Effector memory CD8-positive, alpha-beta T cell (primary cell): ENCODE measurements at regions not wholly inside any gene's neighbourhood (a gene's known extent, or its start where the extent isn't known, plus 50 kb on each side); places are given as distances from the start of the nearest gene placed in this dataset.

ENCODE experiments used
- ATAC-seq: fragments of 150-1000 bp; cut with Tn5 transposase; replicated peaks from 2 replicates; pipeline ENCODE4 v1.10.0; 2021; ENCODE audit warnings: mild to moderate bottlenecking, moderate library complexity
- DNase-seq, 3 experiments: peaks; one replicate each; pipeline ENCODE4 v3.0.0; 2021
- H3K27ac Mint-ChIP-seq, 2 donors: one replicate each; pipeline ENCODE4 v1.8.0; 2022; ENCODE audit warnings: mild to moderate bottlenecking in 2 of 2, mixed read lengths in 2 of 2, moderate library complexity in 2 of 2
- H3K27me3 Mint-ChIP-seq, 2 donors: one replicate each; pipeline ENCODE4 v1.8.0; 2022; ENCODE audit warnings: mixed read lengths in 2 of 2
- H3K36me3 Mint-ChIP-seq: one replicate; pipeline ENCODE4 v1.8.0; 2022; ENCODE audit warnings: mild to moderate bottlenecking, moderate library complexity, mixed read lengths; ENCODE audit not compliant: insufficient read depth
- H3K4me1 Mint-ChIP-seq, 2 donors: one replicate each; pipeline ENCODE4 v1.8.0; 2022; ENCODE audit warnings: low read depth in 2 of 2, mixed read lengths in 2 of 2
- H3K4me3 Mint-ChIP-seq, 2 donors: one replicate each; pipeline ENCODE4 v1.8.0; 2022; ENCODE audit warnings: mild to moderate bottlenecking in 2 of 2, mixed read lengths in 2 of 2, moderate library complexity in 2 of 2
- H3K9me3 Mint-ChIP-seq, 2 donors: one replicate each; pipeline ENCODE4 v1.8.0; 2022; ENCODE audit warnings: mixed read lengths in 2 of 2

GRCh38 chr12:18926188-18926587 lies 188.3 kb downstream of the CAPZA3 start:
- Mint-ChIP-seq H3K27me3 (peaks cover 0 to 23% of the 10 kb centered on the region in 2 donors), H3K4me3 (no peak overlapping the region), H3K4me1 (no peaks in the 10 kb centered on the region), H3K27ac (no peak overlapping the region), H3K36me3 (no peaks in the 10 kb centered on the region), H3K9me3 (peaks cover 0 to 4% of the 10 kb centered on the region in 2 donors)
- no peak for ATAC-seq
- DNase-seq, result no peak

GRCh38 chr12:18932211-18932610 lies 194.3 kb downstream of the CAPZA3 start:
- no peak overlapping the region for H3K4me3 Mint-ChIP-seq
- peaks cover 0 to 7% of the 10 kb centered on the region in 2 donors for H3K27me3 Mint-ChIP-seq
- no peak for DNase-seq
- no peak overlapping the region for H3K27ac Mint-ChIP-seq
- peaks cover 0 to 5% of the 10 kb centered on the region in 2 donors for H3K9me3 Mint-ChIP-seq
- no peaks in the 10 kb centered on the region for H3K4me1 Mint-ChIP-seq
- no peak for ATAC-seq
- H3K36me3 Mint-ChIP-seq, result no peaks in the 10 kb centered on the region

GRCh38 chr12:18932715-18933114 lies 194.8 kb downstream of the CAPZA3 start:
- H3K36me3 Mint-ChIP-seq, result no peaks in the 10 kb centered on the region
- no peak overlapping the region for H3K4me3 Mint-ChIP-seq
- H3K27me3 Mint-ChIP-seq, result peaks cover 0 to 7% of the 10 kb centered on the region in 2 donors
- peaks cover 0 to 5% of the 10 kb centered on the region in 2 donors for H3K9me3 Mint-ChIP-seq
- no peaks in the 10 kb centered on the region for H3K4me1 Mint-ChIP-seq
- H3K27ac Mint-ChIP-seq, result no peak overlapping the region
- ATAC-seq (no peak), DNase-seq (no peak)

- Mint-ChIP-seq H3K9me3 (peaks cover 0 to 2% of the 10 kb centered on the region in 2 donors), H3K36me3 (no peaks in the 10 kb centered on the region), H3K4me1 (no peaks in the 10 kb centered on the region), H3K4me3 (no peak overlapping the region), H3K27me3 (peaks cover 0 to 7% of the 10 kb centered on the region in 2 donors), H3K27ac (no peak overlapping the region)
- DNase-seq (no peak), ATAC-seq (no peak)
Observed at GRCh38 chr12:18935371-18935965, 194.1 kb upstream of the PLEKHA5 start.

- Mint-ChIP-seq H3K27me3 (peaks cover 0 to 10% of the 10 kb centered on the region in 2 donors), H3K4me3 (no peak overlapping the region), H3K36me3 (no peaks in the 10 kb centered on the region), H3K9me3 (peaks cover 0 to 2% of the 10 kb centered on the region in 2 donors), H3K27ac (no peak overlapping the region), H3K4me1 (no peaks in the 10 kb centered on the region)
- DNase-seq, result no peak
- no peak for ATAC-seq
Observed at GRCh38 chr12:18939051-18939450, 190.5 kb upstream of the PLEKHA5 start.

GRCh38 chr12:18942669-18943068 lies 186.9 kb upstream of the PLEKHA5 start:
- no peak for DNase-seq
- Mint-ChIP-seq H3K27ac (no peak overlapping the region), H3K27me3 (peaks cover 0 to 24% of the 10 kb centered on the region in 2 donors), H3K4me1 (no peaks in the 10 kb centered on the region), H3K9me3 (no peaks in the 10 kb centered on the region), H3K4me3 (no peak overlapping the region), H3K36me3 (peaks cover 3% of the 10 kb centered on the region)
- ATAC-seq, result no peak

GRCh38 chr12:18943200-18943599 lies 186.3 kb upstream of the PLEKHA5 start:
- H3K27me3 Mint-ChIP-seq, result peaks cover 0 to 24% of the 10 kb centered on the region in 2 donors
- H3K4me3 Mint-ChIP-seq, result no peak overlapping the region
- H3K27ac Mint-ChIP-seq, result no peak overlapping the region
- peaks cover 3% of the 10 kb centered on the region for H3K36me3 Mint-ChIP-seq
- DNase-seq (no peak), ATAC-seq (no peak)
- no peaks in the 10 kb centered on the region for H3K4me1 Mint-ChIP-seq
- H3K9me3 Mint-ChIP-seq, result no peaks in the 10 kb centered on the region

- DNase-seq, result no peak
- H3K4me1 Mint-ChIP-seq, result no peaks in the 10 kb centered on the region
- H3K27me3 Mint-ChIP-seq, result peaks cover 1 to 24% of the 10 kb centered on the region in 2 donors
- H3K36me3 Mint-ChIP-seq, result peaks cover 3% of the 10 kb centered on the region
- no peaks in the 10 kb centered on the region for H3K9me3 Mint-ChIP-seq
- H3K27ac Mint-ChIP-seq, result no peak overlapping the region
- H3K4me3 Mint-ChIP-seq, result no peak overlapping the region
- ATAC-seq, result no peak
Observed at GRCh38 chr12:18946106-18946505, 183.4 kb upstream of the PLEKHA5 start.

GRCh38 chr12:18951218-18951617 lies 178.3 kb upstream of the PLEKHA5 start:
- Mint-ChIP-seq H3K4me3 (no peak overlapping the region), H3K4me1 (no peaks in the 10 kb centered on the region), H3K27me3 (peaks cover 4 to 20% of the 10 kb centered on the region in 2 donors), H3K36me3 (peaks cover 3% of the 10 kb centered on the region), H3K27ac (no peak overlapping the region), H3K9me3 (no peaks in the 10 kb centered on the region)
- ATAC-seq (no peak), DNase-seq (no peak)

- no peak overlapping the region for H3K4me3 Mint-ChIP-seq
- no peaks in the 10 kb centered on the region for H3K4me1 Mint-ChIP-seq
- no peaks in the 10 kb centered on the region for H3K9me3 Mint-ChIP-seq
- DNase-seq (no peak), ATAC-seq (no peak)
- H3K36me3 Mint-ChIP-seq, result no peaks in the 10 kb centered on the region
- H3K27me3 Mint-ChIP-seq, result peaks cover 4 to 13% of the 10 kb centered on the region in 2 donors
- H3K27ac Mint-ChIP-seq, result no peak overlapping the region
Observed at GRCh38 chr12:18953505-18953904, 176.0 kb upstream of the PLEKHA5 start.

GRCh38 chr12:18955594-18955993 lies 173.9 kb upstream of the PLEKHA5 start:
- H3K4me3 Mint-ChIP-seq, result no peak overlapping the region
- H3K27me3 Mint-ChIP-seq, result peaks cover 4 to 13% of the 10 kb centered on the region in 2 donors
- H3K27ac Mint-ChIP-seq, result no peak overlapping the region
- DNase-seq (no peak), ATAC-seq (no peak)
- no peaks in the 10 kb centered on the region for H3K4me1 Mint-ChIP-seq
- no peaks in the 10 kb centered on the region for H3K36me3 Mint-ChIP-seq
- H3K9me3 Mint-ChIP-seq, result no peaks in the 10 kb centered on the region

- H3K27ac Mint-ChIP-seq, result no peak overlapping the region
- H3K4me1 Mint-ChIP-seq, result peaks cover 0 to 1% of the 10 kb centered on the region in 2 donors
- no peak for ATAC-seq
- peaks cover 6 to 7% of the 10 kb centered on the region in 2 donors for H3K27me3 Mint-ChIP-seq
- no peak overlapping the region for H3K4me3 Mint-ChIP-seq
- H3K9me3 Mint-ChIP-seq, result peaks cover 0 to 1% of the 10 kb centered on the region in 2 donors
- H3K36me3 Mint-ChIP-seq, result no peaks in the 10 kb centered on the region
- DNase-seq, result no peak
Observed at GRCh38 chr12:18965203-18965602, 164.3 kb upstream of the PLEKHA5 start.

- no peak for ATAC-seq
- Mint-ChIP-seq H3K27ac (no peak overlapping the region), H3K9me3 (peaks cover 0 to 1% of the 10 kb centered on the region in 2 donors), H3K36me3 (no peaks in the 10 kb centered on the region), H3K4me3 (no peak overlapping the region), H3K4me1 (peaks cover 0 to 1% of the 10 kb centered on the region in 2 donors), H3K27me3 (peaks cover 6 to 7% of the 10 kb centered on the region in 2 donors)
- DNase-seq, result no peak
Observed at GRCh38 chr12:18966954-18967353, 162.6 kb upstream of the PLEKHA5 start.

- H3K27ac Mint-ChIP-seq, result no peak overlapping the region
- H3K36me3 Mint-ChIP-seq, result no peaks in the 10 kb centered on the region
- peaks cover 6 to 7% of the 10 kb centered on the region in 2 donors for H3K27me3 Mint-ChIP-seq
- peaks cover 0 to 1% of the 10 kb centered on the region in 2 donors for H3K9me3 Mint-ChIP-seq
- peaks cover 0 to 1% of the 10 kb centered on the region in 2 donors for H3K4me1 Mint-ChIP-seq
- ATAC-seq (no peak), DNase-seq (no peak)
- no peak overlapping the region for H3K4me3 Mint-ChIP-seq
Observed at GRCh38 chr12:18967814-18968213, 161.7 kb upstream of the PLEKHA5 start.
